Lower lobe of right lung (tissue), 2 donors: ENCODE measurements at regions not wholly inside any gene's neighbourhood (a gene's known extent, or its start where the extent isn't known, plus 50 kb on each side); places are given as distances from the start of the nearest gene placed in this dataset.

Experiments
- ATAC-seq, 2 donors: fragments of 200-7000 bp; cut with Tn5 transposase; one replicate each; pipeline ENCODE4 v1.9.1; 2020 to 2022; ENCODE audit warnings: mild to moderate bottlenecking in 2 of 2, moderate library complexity in 2 of 2
- DNase-seq: peaks from one replicate; pipeline ENCODE4 v3.0.0-alpha.2; 2020
- H3K27ac ChIP-seq: fragments of 200-600 bp; one replicate; pipeline ENCODE4 v1.8.0; 2022
- H3K27me3 ChIP-seq: fragments of 200-600 bp; one replicate; pipeline ENCODE4 v1.8.0; 2022; ENCODE audit warnings: low read depth
- H3K36me3 ChIP-seq: fragments of 200-600 bp; one replicate; pipeline ENCODE4 v1.8.0; 2022; ENCODE audit warnings: mild to moderate bottlenecking
- H3K4me1 ChIP-seq: fragments of 200-600 bp; one replicate; pipeline ENCODE4 v1.8.0; 2022
- H3K4me3 ChIP-seq: fragments of 200-600 bp; one replicate; pipeline ENCODE4 v1.8.0; 2022; ENCODE audit warnings: mild to moderate bottlenecking
- H3K9me3 ChIP-seq: fragments of 200-600 bp; one replicate; pipeline ENCODE4 v1.8.0; 2022
- CTCF ChIP-seq: fragments of 200-600 bp; IDR thresholded peaks from one replicate; pipeline ENCODE4 v1.8.0; 2022; ENCODE audit warnings: antibody characterized with exemption, mild to moderate bottlenecking
- intact Hi-C: fragments of 100-400 bp; cut with DNase I; formaldehyde crosslinking; loops from one replicate; pipeline ENCODE4 v1.11.0; 2022
- donor health status: DM: no; HTN: yes; CAD: no; lungs with severe emphysema.

- DNase-seq = no peak
- no peaks in the 10 kb centered on the region for H3K9me3 ChIP-seq
- no peak overlapping the region for H3K27ac ChIP-seq
- H3K4me1 ChIP-seq = no peaks in the 10 kb centered on the region
- no peaks in the 10 kb centered on the region for H3K27me3 ChIP-seq
- no peak for ATAC-seq
- H3K36me3 ChIP-seq = no peaks in the 10 kb centered on the region
- intact Hi-C loops = no loop called here
- no peak for TF ChIP-seq CTCF
- no peak overlapping the region for H3K4me3 ChIP-seq
These were observed 230.5 kb upstream of the TMEM229A start for GRCh38 chr7:124263232-124263827.

GRCh38 chr7:124261710-124262109, 228.8 kb upstream of the TMEM229A start:
- no peaks in the 10 kb centered on the region for H3K27me3 ChIP-seq
- ATAC-seq (no peak), DNase-seq (no peak)
- H3K4me1 ChIP-seq = no peaks in the 10 kb centered on the region
- H3K36me3 ChIP-seq = no peaks in the 10 kb centered on the region
- TF ChIP-seq CTCF = no peak
- no peak overlapping the region for H3K27ac ChIP-seq
- H3K9me3 ChIP-seq = no peaks in the 10 kb centered on the region
- H3K4me3 ChIP-seq = no peak overlapping the region
- intact Hi-C loops = no loop called here

GRCh38 chr7:124257638-124258308, 224.9 kb upstream of the TMEM229A start:
- DNase-seq (no peak), ATAC-seq (no peak)
- Histone ChIP-seq H3K9me3 (no peaks in the 10 kb centered on the region), H3K36me3 (no peaks in the 10 kb centered on the region), H3K4me1 (no peaks in the 10 kb centered on the region), H3K27ac (no peak overlapping the region), H3K4me3 (no peak overlapping the region), H3K27me3 (no peaks in the 10 kb centered on the region)
- intact Hi-C loops = no loop called here
- TF ChIP-seq CTCF = no peak

GRCh38 chr7:124255041-124255655, 222.3 kb upstream of the TMEM229A start:
- Histone ChIP-seq H3K36me3 (no peaks in the 10 kb centered on the region), H3K27me3 (no peaks in the 10 kb centered on the region), H3K4me3 (no peak overlapping the region), H3K4me1 (no peaks in the 10 kb centered on the region), H3K27ac (no peak overlapping the region), H3K9me3 (no peaks in the 10 kb centered on the region)
- ATAC-seq = no peak
- DNase-seq = no peak
- no peak for TF ChIP-seq CTCF
- intact Hi-C loops = no loop called here

- H3K27ac ChIP-seq = no peak overlapping the region
- intact Hi-C loops = no loop called here
- no peaks in the 10 kb centered on the region for H3K36me3 ChIP-seq
- H3K4me3 ChIP-seq = no peak overlapping the region
- no peaks in the 10 kb centered on the region for H3K9me3 ChIP-seq
- no peaks in the 10 kb centered on the region for H3K27me3 ChIP-seq
- ATAC-seq (no peak), DNase-seq (no peak)
- no peaks in the 10 kb centered on the region for H3K4me1 ChIP-seq
- TF ChIP-seq CTCF = no peak
These were observed 221.5 kb upstream of the TMEM229A start for GRCh38 chr7:124254396-124254795.
